ENCODE measurements at regions not wholly inside any gene's neighbourhood (a gene's known extent, or its start where the extent isn't known, plus 50 kb on each side); places are given as distances from the start of the nearest gene placed in this dataset.

- DNase-seq (ENCODE audit: low read depth in 2 of 2): no peak
Observed at GRCh38 chr13:33707449-33707848, 110.5 kb upstream of the RFC3 start.

GRCh38 chr13:33710924-33711323, 107.0 kb upstream of the RFC3 start:
- DNase-seq (ENCODE audit: low read depth in 2 of 2): no peak

- peak in 1 of 2 donors; percentile 35 for DNase-seq (ENCODE audit: low read depth in 2 of 2)
Observed at GRCh38 chr13:33711436-33711835, 106.5 kb upstream of the RFC3 start.

DNA sequence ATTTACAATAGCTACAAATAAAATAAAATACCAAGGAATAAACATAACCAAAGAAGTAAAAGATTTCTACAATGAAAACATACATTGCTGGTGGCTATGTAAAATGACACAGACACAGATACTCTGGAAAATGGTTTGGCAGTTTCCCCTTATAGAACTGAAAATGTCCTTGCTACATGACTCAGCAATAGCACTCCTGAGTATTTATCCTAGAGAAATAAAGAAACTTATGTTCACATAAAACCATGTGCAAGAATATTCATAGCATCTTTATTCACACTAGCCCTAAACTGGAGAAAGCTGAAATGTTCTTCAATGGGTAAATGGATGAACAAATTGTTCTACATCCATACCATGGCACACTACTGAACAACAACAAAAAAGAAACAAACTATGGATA, 100.2 kb upstream of the RFC3 start:
- no peak for DNase-seq (ENCODE audit: low read depth in 2 of 2)

GRCh38 chr13:33721724-33722123, 96.2 kb upstream of the RFC3 start:
- DNase-seq (ENCODE audit: low read depth in 2 of 2): peak in 1 of 2 donors; percentile 69

DNA sequence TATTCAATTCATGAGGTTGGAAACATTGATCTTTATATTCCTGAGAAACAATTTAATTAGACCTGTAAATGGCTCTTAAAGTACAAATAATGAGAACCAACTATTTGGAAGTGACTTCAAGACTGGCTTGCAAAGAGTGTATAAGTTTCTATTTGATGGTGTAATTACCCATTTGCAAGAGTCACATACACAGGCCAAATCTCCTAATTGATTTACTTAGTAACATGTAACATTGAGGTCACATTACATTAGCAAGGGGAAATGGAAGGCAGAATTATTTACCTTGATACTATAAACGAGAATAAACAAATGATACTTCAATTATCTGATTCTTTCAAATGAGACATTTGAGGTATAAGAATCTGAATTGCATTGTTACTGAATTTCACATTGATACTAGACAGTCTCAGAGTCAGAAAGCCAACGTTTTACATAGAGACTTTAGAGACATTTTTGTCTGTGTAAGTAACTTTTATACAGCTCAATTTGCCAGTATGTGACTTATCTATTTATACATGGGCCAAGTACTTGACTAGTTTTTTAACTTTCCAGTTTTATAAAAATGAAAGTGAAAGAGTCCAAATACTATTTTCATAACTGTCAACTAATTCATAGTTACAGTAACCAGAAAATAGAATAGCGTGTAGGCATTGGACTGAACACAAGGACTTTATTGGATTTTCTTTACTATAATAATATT, 95.6 kb upstream of the RFC3 start:
- peak; percentile 44 for DNase-seq (ENCODE audit: low read depth in 2 of 2)

DNA sequence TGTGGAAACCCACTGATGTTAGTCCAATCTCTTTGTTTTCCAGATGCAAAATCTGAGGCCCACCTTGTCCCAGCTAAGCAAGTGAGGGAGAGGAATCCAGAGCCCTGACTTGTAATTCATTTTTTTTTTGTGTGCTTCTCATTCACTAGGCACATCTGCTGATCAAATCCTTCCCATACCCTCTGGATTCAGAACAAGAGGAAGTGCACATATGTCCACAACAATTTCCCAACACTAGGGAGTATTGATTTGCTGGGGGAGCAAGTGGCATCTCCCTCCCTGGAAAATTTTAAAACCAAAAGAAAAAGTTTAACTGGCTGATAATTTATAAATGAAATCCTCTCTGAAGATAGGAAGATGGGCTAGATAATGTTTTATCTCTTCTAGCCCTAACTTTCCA, 94.6 kb upstream of the RFC3 start:
- peak; percentile 3 to 24 for DNase-seq (ENCODE audit: low read depth in 2 of 2)

- peak; percentile 91 to 95 for DNase-seq (ENCODE audit: low read depth in 2 of 2)
Observed at GRCh38 chr13:33723772-33724435, 94.0 kb upstream of the RFC3 start.

- no peak for DNase-seq (ENCODE audit: low read depth in 2 of 2)
Observed at GRCh38 chr13:33725340-33725739, 92.6 kb upstream of the RFC3 start.

- no peak for DNase-seq (ENCODE audit: low read depth in 2 of 2)
Observed at GRCh38 chr13:33727297-33728083, 90.5 kb upstream of the RFC3 start.

- peak in 1 of 2 donors; percentile 47 for DNase-seq (ENCODE audit: low read depth in 2 of 2)
Observed at GRCh38 chr13:33728271-33729037, 89.5 kb upstream of the RFC3 start.

- DNase-seq (ENCODE audit: low read depth in 2 of 2): no peak
Observed at GRCh38 chr13:33730147-33730546, 87.8 kb upstream of the RFC3 start.

GRCh38 chr13:33730619-33731018, 87.3 kb upstream of the RFC3 start:
- DNase-seq (ENCODE audit: low read depth in 2 of 2): no peak

GRCh38 chr13:33735276-33735675, 82.7 kb upstream of the RFC3 start:
- no peak for DNase-seq (ENCODE audit: low read depth in 2 of 2)

- DNase-seq (ENCODE audit: low read depth in 2 of 2): no peak
Observed at GRCh38 chr13:33739254-33739653, 78.7 kb upstream of the RFC3 start.

DNA sequence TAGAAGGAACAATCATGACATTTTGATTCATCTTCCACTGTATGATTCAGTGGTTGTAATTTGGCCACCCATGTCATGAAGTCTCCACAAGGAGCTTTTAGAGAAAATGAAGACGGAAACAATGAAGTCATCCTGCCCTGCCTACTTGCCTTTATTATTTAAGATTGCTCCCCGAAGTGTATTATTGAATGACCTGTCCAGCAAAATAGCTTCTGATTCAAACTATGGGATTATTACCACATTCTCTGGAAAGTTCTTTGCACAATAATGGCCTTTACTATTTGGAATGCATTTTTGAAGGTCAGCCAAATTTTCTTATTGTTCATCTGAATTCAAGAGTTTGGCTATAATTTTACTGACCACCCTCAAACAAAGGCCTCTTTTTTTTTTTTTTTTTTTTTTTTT, 77.8 kb upstream of the RFC3 start:
- DNase-seq (ENCODE audit: low read depth in 2 of 2): peak; percentile 49 to 65

GRCh38 chr13:33742321-33742720, 75.6 kb upstream of the RFC3 start:
- no peak for DNase-seq (ENCODE audit: low read depth in 2 of 2)

DNA sequence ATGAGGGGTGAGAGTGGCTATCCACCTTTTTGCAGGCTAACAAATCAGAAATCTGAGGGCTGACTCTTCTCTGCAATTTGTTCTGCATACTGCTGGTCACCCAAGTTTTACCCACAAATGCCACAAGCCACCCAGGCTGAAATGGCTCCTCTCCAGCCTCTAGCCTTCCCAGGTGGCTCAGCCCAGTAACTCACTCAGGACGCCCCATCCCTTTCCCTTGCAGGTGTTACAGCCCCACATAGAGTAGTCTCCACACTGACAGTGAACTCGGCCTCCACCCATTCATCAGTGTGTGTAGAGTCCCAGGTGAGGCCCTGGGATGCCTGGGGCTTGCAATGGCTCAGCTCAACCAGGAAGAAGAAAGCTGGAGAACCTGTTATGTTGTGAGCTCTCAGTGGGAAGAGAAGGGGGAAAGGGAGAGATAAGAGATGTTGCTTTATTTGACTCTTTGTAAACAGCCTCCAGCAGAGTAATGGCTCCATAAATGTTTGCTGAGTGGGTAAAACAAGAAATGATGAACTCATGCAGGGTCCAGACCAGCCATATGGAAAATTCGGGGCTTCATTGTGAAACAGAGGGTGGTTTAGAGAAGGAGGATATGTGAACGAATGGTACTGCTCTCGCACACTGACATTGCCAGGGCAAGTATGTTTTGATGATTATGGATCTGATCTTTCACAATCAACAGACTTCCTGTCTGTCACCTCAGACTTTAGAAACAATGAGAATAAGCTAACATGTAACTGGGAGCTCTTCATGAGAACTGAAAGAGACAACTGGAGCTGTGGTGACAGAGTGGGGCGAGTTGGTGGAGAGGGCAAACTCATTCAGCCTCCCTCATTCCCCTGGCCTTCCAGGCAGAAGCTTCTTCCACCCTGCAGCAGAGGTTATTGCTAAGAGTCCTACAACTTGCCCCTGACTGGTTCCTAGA, 74.2 kb upstream of the RFC3 start:
- DNase-seq (ENCODE audit: low read depth in 2 of 2): no peak

GRCh38 chr13:33744589-33745369, 73.2 kb upstream of the RFC3 start:
- no peak for DNase-seq (ENCODE audit: low read depth in 2 of 2)
